GM19463 (cell line): ENCODE measurements at regions not wholly inside any gene's neighbourhood (a gene's known extent, or its start where the extent isn't known, plus 50 kb on each side); places are given as distances from the start of the nearest gene placed in this dataset.

Experiments
- ATAC-seq: cut with Tn5 transposase; IDR thresholded peaks from one replicate; pipeline ENCODE4 v1.9.1; 2021; ENCODE audit warnings: mild to moderate bottlenecking, moderate library complexity; ENCODE audit not compliant: unreplicated experiment

DNA sequence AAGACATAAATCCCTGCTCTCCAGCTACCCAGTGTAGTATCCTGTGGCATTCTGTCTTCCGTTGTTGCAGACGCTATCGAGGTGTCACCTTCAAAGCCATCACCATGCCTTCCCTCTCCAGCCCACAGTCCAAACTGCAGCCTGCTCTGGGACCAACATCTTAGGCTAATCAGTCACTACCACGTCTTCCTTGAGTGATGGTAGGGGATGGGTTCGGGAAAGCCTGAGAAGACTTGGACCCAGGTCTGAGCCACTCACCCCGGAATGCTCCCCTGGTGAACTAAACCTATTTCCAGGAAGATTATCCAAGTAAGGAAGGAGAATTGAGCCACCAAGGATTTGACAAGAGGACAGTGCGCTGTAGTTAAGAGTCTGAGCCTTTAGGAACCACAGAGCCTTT is 52.9 kb upstream of the IRX1 start:
- no peak for ATAC-seq

GRCh38 chr5:3542158-3542557 is 53.5 kb upstream of the IRX1 start:
- ATAC-seq = no peak

DNA sequence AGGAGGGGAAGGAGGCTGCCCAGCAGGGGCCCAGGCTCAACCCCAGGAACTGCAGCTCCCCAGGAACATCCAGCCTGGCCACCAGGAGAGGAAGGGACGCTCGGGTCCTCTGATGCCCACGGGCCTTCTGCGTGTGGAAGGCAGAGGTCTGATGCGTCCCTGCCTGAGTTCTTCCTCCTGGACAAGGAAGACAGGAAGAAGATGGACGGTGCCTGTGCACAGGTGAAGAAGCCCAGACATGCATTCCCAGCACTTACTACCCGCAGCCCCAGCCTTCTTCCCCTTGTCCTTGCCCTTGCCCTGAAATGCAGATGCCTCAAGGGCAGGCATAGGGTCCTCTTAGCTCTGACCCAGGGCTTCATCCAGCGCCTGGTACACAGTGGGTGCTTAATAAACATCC is 56.7 kb upstream of the IRX1 start:
- ATAC-seq = no peak

DNA sequence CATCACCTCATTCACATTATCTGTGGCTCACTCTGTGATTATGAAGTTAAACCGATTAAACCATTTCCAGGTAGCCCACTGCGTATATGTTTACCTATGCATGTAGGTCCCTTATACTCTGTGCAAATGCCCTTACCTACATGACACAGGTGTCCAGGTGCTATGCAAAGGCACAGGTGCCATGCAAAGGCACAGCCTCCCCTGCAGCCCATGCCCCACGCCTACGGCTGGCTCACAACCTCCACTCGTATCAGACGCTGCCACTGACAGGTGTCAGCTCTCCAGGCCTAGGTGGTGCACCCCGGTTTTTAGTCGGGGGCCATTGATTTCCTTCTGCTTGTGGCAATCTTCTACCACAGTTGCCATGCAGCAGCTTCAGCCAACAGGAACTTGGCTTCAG is 57.7 kb upstream of the IRX1 start:
- ATAC-seq = no peak

- no peak for ATAC-seq
These were observed 60.0 kb upstream of the IRX1 start for GRCh38 chr5:3535414-3536211.

DNA sequence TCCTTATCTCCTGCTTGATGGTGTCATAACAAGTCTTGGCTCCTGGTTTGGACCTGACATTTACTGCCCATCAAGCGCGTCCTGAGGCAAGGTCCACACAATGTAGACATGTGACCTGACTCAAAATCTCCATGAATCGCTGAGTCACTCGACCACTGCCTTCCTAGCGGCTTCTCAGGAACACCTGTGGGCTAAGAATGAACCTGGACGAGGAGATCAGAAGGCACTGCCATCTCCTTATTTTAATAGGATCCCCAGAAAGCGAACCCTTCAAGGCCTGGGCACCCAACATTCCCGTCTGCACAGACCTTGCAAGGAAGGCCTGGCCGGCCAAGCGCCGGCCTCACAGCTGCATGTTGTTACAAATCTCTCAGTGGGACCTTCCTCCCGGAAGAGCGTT is 60.6 kb upstream of the IRX1 start:
- no peak for ATAC-seq

- no peak for ATAC-seq
These were observed 64.2 kb upstream of the IRX1 start for GRCh38 chr5:3531320-3531986.

- ATAC-seq = no peak
These were observed 65.4 kb upstream of the IRX1 start for GRCh38 chr5:3530251-3530650.

GRCh38 chr5:3526551-3527185 is 69.0 kb upstream of the IRX1 start:
- no peak for ATAC-seq

- no peak for ATAC-seq
These were observed 73.1 kb upstream of the IRX1 start for GRCh38 chr5:3522491-3522890.

- no peak for ATAC-seq
These were observed 77.1 kb upstream of the IRX1 start for GRCh38 chr5:3518576-3518975.

GRCh38 chr5:3518051-3518450 is 77.6 kb upstream of the IRX1 start:
- no peak for ATAC-seq

DNA sequence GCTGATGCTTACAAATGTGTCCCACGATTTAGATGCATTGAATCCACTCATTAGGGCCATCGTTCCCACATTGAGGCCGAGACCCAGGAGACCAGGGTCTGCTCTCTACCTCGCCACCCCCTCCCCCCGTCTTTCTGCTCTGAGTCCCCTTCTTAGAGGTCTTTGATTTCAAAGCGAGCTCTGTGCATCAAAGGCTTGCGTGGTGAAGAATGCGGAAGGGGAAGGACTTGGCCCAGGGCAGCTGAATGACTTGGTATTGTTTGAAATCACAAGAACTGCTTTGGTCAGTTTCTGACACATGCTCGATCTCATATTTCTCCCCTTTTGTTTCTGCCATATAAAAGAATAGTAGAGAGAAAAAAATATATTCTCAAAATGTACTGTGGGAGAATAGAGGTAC is 78.3 kb upstream of the IRX1 start:
- no peak for ATAC-seq

- no peak for ATAC-seq
These were observed 83.1 kb upstream of the IRX1 start for GRCh38 chr5:3512361-3513095.

GRCh38 chr5:3511934-3512333 is 83.7 kb upstream of the IRX1 start:
- no peak for ATAC-seq

- no peak for ATAC-seq
These were observed 84.1 kb upstream of the IRX1 start for GRCh38 chr5:3511519-3511918.

- no peak for ATAC-seq
These were observed 84.8 kb upstream of the IRX1 start for GRCh38 chr5:3510642-3511417.

GRCh38 chr5:3509290-3509689 is 86.3 kb upstream of the IRX1 start:
- no peak for ATAC-seq

GRCh38 chr5:3508395-3508794 is 87.2 kb upstream of the IRX1 start:
- ATAC-seq = no peak

DNA sequence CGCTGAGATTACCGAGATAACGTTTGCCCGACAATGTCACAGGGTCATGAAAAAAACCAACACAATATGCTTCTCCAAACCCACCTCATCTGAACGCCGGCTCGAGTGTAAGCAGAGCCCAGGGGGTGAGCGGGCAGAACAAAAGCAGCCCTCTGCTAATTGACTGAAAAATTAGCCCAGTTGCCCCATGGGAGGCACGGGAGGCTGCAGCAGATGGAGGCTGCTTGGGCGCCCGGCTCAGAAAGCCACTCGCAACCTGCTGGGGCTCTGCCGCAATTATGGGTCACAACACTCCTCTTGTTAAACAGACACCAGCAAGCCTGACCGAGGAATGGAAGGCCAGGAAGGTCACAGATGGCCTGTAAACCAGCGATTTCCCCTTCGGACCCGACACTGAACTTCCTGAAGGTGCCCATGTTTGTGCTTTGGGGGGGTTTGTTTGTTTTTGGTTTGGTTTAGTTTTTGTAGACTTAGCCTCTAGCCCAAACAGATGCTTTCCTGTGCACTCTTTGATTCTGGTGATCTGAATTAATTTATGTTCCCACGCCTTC is 104.6 kb upstream of the IRX1 start:
- ATAC-seq = no peak
